ENCODE measurements at regions not wholly inside any gene's neighbourhood (a gene's known extent, or its start where the extent isn't known, plus 50 kb on each side); places are given as distances from the start of the nearest gene placed in this dataset.
"Not testable (repeated sequence)": the region's sequence is repeated elsewhere in the genome, so short reads cannot be mapped to it uniquely, and the experiment has no call there.

GRCh38 chr16:88240118-88240517, 142.6 kb upstream of the ZNF469 start:
- H3K4me2 ChIP-seq (ENCODE audit: insufficient read depth, insufficient read length, low read length); H3K14ac ChIP-seq (ENCODE audit: insufficient read depth, low read length); H3K4me1 ChIP-seq (ENCODE audit: insufficient read depth, low read length); H3K56ac ChIP-seq (ENCODE audit: insufficient read length, low read depth, low read length); H3K9ac ChIP-seq (ENCODE audit: extremely low read depth, insufficient read length, low read length); H4K8ac ChIP-seq (replicated peaks; ENCODE audit: insufficient read length, low read depth, low read length); H2AFZ ChIP-seq (ENCODE audit: low read length); H3K27me3 Mint-ChIP-seq (ENCODE audit: low read depth); H3K9me3 Mint-ChIP-seq; DNase-seq; H3K27me3 ChIP-seq (ENCODE audit: insufficient read depth, low read length); H3T11ph ChIP-seq (ENCODE audit: low read length); H3K4ac ChIP-seq (ENCODE audit: low read depth, low read length); H3K79me2 ChIP-seq (ENCODE audit: insufficient read depth, low read length); H3K4me3 Mint-ChIP-seq; H2BK120ac ChIP-seq (ENCODE audit: low read depth, low read length, poor library complexity, severe bottlenecking); H4K20me1 ChIP-seq (ENCODE audit: control insufficient read depth, insufficient read depth, insufficient read length); H3K18ac ChIP-seq (ENCODE audit: insufficient read length, low read depth, low read length); H2BK20ac ChIP-seq (ENCODE audit: low read depth, low read length, poor library complexity, severe bottlenecking); H2AK5ac ChIP-seq (ENCODE audit: insufficient read length, low read length); H3K23ac ChIP-seq (ENCODE audit: insufficient read length, low read depth, low read length); H3K79me1 ChIP-seq (ENCODE audit: insufficient read depth, low read depth, low read length, poor library complexity, severe bottlenecking); H2BK15ac ChIP-seq (ENCODE audit: low read depth, low read length); H3K23me2 ChIP-seq (ENCODE audit: insufficient read length, low read depth, low read length, poor library complexity, severe bottlenecking); H3K4me1 Mint-ChIP-seq; H3K27ac Mint-ChIP-seq; H3K27ac ChIP-seq (ENCODE audit: insufficient read length, low read depth, low read length); H3K9me3 ChIP-seq (ENCODE audit: control insufficient read depth, low read depth, low read length); H2BK5ac ChIP-seq (ENCODE audit: insufficient read length, low read length); H2BK12ac ChIP-seq (ENCODE audit: insufficient read length, low read depth, low read length); H4K91ac ChIP-seq (ENCODE audit: insufficient read length, low read depth, low read length); H4K5ac ChIP-seq (ENCODE audit: insufficient read length, low read depth, low read length); H3K36me3 Mint-ChIP-seq (ENCODE audit: insufficient read depth in 1 of 3, low read depth in 3 of 3): not testable (repeated sequence)
- WGBS (ENCODE audit: extremely low coverage, insufficient read length, low lambda C conversion rate): no CpG with 5 or more reads among the region's 8 CpGs

GRCh38 chr16:88240776-88241175, 142.0 kb upstream of the ZNF469 start:
- H3K79me1 ChIP-seq (ENCODE audit: insufficient read depth, low read depth, low read length, poor library complexity, severe bottlenecking); H3T11ph ChIP-seq (ENCODE audit: low read length); H3K14ac ChIP-seq (ENCODE audit: insufficient read depth, low read length); H2AK5ac ChIP-seq (ENCODE audit: insufficient read length, low read length); H3K27ac ChIP-seq (ENCODE audit: insufficient read length, low read depth, low read length); H3K23ac ChIP-seq (ENCODE audit: insufficient read length, low read depth, low read length); H3K4me2 ChIP-seq (ENCODE audit: insufficient read depth, insufficient read length, low read length); H3K4ac ChIP-seq (ENCODE audit: low read depth, low read length); DNase-seq; H3K56ac ChIP-seq (ENCODE audit: insufficient read length, low read depth, low read length); H4K91ac ChIP-seq (ENCODE audit: insufficient read length, low read depth, low read length); H3K27ac Mint-ChIP-seq; H3K9me3 ChIP-seq (ENCODE audit: control insufficient read depth, low read depth, low read length); H3K9ac ChIP-seq (ENCODE audit: extremely low read depth, insufficient read length, low read length); H3K23me2 ChIP-seq (ENCODE audit: insufficient read length, low read depth, low read length, poor library complexity, severe bottlenecking); H2BK15ac ChIP-seq (ENCODE audit: low read depth, low read length); H2BK5ac ChIP-seq (ENCODE audit: insufficient read length, low read length); H3K27me3 ChIP-seq (ENCODE audit: insufficient read depth, low read length); H3K36me3 Mint-ChIP-seq (ENCODE audit: insufficient read depth in 1 of 3, low read depth in 3 of 3); H3K79me2 ChIP-seq (ENCODE audit: insufficient read depth, low read length); H2BK12ac ChIP-seq (ENCODE audit: insufficient read length, low read depth, low read length); H3K4me1 Mint-ChIP-seq; H2BK20ac ChIP-seq (ENCODE audit: low read depth, low read length, poor library complexity, severe bottlenecking); H4K5ac ChIP-seq (ENCODE audit: insufficient read length, low read depth, low read length); H2AFZ ChIP-seq (ENCODE audit: low read length); H3K9me3 Mint-ChIP-seq; H4K8ac ChIP-seq (replicated peaks; ENCODE audit: insufficient read length, low read depth, low read length); H3K27me3 Mint-ChIP-seq (ENCODE audit: low read depth); H2BK120ac ChIP-seq (ENCODE audit: low read depth, low read length, poor library complexity, severe bottlenecking); H3K18ac ChIP-seq (ENCODE audit: insufficient read length, low read depth, low read length); H3K4me1 ChIP-seq (ENCODE audit: insufficient read depth, low read length); H3K4me3 Mint-ChIP-seq; H4K20me1 ChIP-seq (ENCODE audit: control insufficient read depth, insufficient read depth, insufficient read length): not testable (repeated sequence)
- no CpG with 5 or more reads among the region's 11 CpGs for WGBS (ENCODE audit: extremely low coverage, insufficient read length, low lambda C conversion rate)

All from H9 (cell line).